Large intestine (tissue), 3 donors: ENCODE measurements at regions not wholly inside any gene's neighbourhood (a gene's known extent, or its start where the extent isn't known, plus 50 kb on each side); places are given as distances from the start of the nearest gene placed in this dataset.

Experiments used
- DNase-seq, 2 donors: peaks; one replicate each; pipeline versions ENCODE4 v3.0.0 to v3.0.0-alpha.2; 2013
- H3K27ac ChIP-seq: one replicate; pipeline ENCODE4 v1.5.1; 2013; ENCODE audit warnings: low read length
- H3K27me3 ChIP-seq: 2 replicates; pipeline ENCODE4 v1.6.1; 2013; ENCODE audit warnings: low read length; ENCODE audit not compliant: control insufficient read depth, insufficient read depth
- H3K36me3 ChIP-seq: 2 replicates; pipeline ENCODE4 v1.6.1; 2013; ENCODE audit warnings: low read length; ENCODE audit not compliant: control insufficient read depth, insufficient read depth
- H3K4me1 ChIP-seq: one replicate; pipeline ENCODE4 v1.6.1; 2013; ENCODE audit warnings: low read length; ENCODE audit not compliant: control insufficient read depth, insufficient read depth
- H3K4me3 ChIP-seq: one replicate; pipeline ENCODE4 v1.5.1; 2013; ENCODE audit warnings: low read length
- H3K9me3 ChIP-seq: one replicate; pipeline ENCODE4 v1.6.1; 2013; ENCODE audit warnings: mild to moderate bottlenecking, low read depth, low read length, moderate library complexity; ENCODE audit not compliant: control insufficient read depth
- WGBS: methylation state at CpG from one replicate; pipeline ENCODE4 v1.1.5; 2013; ENCODE audit warnings: low lambda C conversion rate; ENCODE audit not compliant: insufficient coverage; 5-methylcytosine and 5-hydroxymethylcytosine counted together

DNA sequence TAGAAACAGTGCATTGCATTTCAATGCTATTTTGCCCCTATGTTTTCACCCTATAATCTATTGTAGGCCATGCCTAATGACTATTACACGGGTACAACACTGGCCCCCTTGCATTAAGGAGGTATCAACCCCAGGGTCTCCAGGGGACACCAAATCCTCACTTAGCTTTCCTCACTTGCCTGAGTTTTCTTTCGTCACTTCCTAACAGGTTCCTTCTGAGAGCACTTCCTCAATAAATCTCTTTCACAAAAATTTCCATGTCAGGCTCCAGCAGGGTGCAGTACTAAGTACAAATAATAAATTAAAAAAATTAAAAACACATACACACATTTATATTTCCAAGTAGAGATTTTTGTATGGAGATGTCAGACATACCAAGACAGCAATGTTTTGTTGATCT, 165.0 kb downstream of the RBM46 start:
- H3K4me3 ChIP-seq: no peak overlapping the region
- no peaks in the 10 kb centered on the region for H3K27me3 ChIP-seq
- no peaks in the 10 kb centered on the region for H3K36me3 ChIP-seq
- no peak overlapping the region for H3K27ac ChIP-seq
- 79% methylated on average over 2 of the region's 2 CpGs for WGBS
- DNase-seq: no peak
- no peaks in the 10 kb centered on the region for H3K9me3 ChIP-seq
- H3K4me1 ChIP-seq: no peaks in the 10 kb centered on the region

DNA sequence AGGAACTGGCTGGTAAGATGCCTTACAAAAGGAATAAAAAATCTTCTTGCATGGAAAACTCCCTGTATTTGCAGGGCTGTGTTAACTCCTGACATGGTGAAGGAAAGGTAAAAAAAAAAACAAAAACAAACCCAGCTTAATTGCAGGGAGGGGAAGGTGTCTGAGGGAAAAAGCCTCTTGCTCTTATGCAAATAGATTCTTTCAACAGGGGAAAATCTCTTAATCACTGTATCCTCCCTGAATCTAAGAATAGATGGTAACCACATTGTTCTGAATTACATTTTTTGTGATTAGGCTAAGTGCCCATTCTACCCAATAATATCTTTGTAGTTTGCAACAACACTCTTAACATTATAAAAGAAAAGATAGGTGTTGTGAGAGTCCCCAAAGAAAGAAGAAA, 172.6 kb downstream of the RBM46 start:
- DNase-seq: no peak
- Histone ChIP-seq H3K27ac (no peak overlapping the region), H3K9me3 (no peaks in the 10 kb centered on the region), H3K4me1 (no peaks in the 10 kb centered on the region), H3K27me3 (no peaks in the 10 kb centered on the region), H3K4me3 (no peak overlapping the region), H3K36me3 (no peaks in the 10 kb centered on the region)

DNA sequence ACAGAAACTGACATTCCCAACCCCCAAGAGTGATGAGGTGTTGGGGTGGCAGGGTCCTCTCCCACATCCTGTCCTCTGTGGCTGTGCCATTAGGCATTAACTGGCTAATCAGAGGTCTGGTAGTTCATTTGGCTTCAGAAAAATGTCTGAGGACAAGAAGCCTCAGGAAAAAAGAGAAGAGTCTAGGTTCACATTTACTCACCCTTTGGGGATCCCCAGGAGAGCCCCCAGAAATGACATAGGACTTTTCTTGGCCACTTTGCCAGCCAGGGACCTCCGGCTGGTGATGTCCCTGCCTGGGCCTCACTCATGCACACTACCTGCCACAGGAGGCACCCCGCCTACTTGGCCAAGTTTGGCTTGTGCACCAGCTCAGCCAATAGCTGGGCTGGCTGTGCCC, 173.0 kb downstream of the RBM46 start:
- DNase-seq: no peak
- no peak overlapping the region for H3K27ac ChIP-seq
- H3K27me3 ChIP-seq: no peaks in the 10 kb centered on the region
- no peaks in the 10 kb centered on the region for H3K9me3 ChIP-seq
- no peaks in the 10 kb centered on the region for H3K4me1 ChIP-seq
- no peak overlapping the region for H3K4me3 ChIP-seq
- WGBS: no CpG with 5 or more reads among the region's 2 CpGs
- H3K36me3 ChIP-seq: no peaks in the 10 kb centered on the region

DNA sequence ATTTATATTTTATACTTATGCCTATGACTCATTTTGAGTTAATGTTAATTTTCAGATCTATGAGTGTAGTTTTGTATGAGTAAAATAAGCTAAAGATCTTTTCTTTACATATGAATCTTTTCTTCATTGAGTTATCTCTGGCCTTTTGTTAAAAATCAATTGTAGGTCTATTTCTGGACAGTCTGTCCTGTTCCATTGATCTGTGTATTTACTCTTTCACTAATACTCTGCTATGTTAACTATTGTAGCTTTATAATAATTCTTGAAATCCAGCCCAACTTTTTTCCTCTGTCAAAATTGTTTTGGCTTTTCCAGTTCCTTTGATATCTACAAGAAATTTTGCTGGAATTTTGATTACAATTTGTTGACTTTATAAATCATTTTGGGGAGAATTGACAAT, 177.0 kb downstream of the RBM46 start:
- Histone ChIP-seq H3K27me3 (no peaks in the 10 kb centered on the region), H3K4me3 (no peak overlapping the region), H3K4me1 (no peaks in the 10 kb centered on the region), H3K9me3 (no peaks in the 10 kb centered on the region), H3K36me3 (no peaks in the 10 kb centered on the region), H3K27ac (no peak overlapping the region)
- no peak for DNase-seq

DNA sequence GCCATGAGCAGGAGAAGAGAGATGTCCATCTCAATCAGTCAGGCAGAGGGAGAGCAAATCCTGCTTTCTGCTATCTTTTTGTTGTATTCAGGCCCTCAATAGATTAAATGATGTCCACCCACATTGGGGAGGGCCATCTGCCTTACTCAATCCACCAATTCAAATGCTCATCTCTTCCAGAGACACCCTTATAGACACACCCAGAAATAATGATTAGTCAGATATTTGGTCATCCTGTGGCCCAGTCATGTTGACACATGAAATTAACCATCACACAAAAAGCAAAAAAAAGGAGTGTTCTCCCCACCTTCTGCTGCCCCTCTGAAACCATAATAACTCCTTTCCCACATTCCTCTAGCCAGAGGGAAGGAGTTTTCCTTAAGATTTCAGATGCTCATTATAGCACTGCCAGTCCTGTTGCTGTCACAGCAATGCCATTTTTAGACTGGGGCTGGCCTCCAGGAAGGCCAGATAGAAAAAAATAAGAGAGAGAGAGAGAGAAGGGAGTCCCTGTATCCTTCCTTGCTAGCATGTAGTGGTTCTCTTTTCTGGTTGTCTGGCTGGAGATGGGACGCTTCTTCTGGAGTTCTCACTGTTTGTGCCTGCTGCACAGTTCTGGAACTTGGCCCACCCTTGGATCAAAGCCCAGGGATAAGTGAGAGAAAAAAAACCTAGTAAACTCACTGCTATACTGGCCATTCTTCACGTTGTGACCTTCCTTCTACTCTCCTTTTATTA, 177.7 kb downstream of the RBM46 start:
- no peaks in the 10 kb centered on the region for H3K36me3 ChIP-seq
- peak in 1 of 2 donors; percentile 17 for DNase-seq
- H3K27ac ChIP-seq: no peak overlapping the region
- H3K4me3 ChIP-seq: no peak overlapping the region
- no peaks in the 10 kb centered on the region for H3K27me3 ChIP-seq
- no peaks in the 10 kb centered on the region for H3K4me1 ChIP-seq
- 33% methylated on average over 1 of the region's 2 CpGs for WGBS
- no peaks in the 10 kb centered on the region for H3K9me3 ChIP-seq

DNA sequence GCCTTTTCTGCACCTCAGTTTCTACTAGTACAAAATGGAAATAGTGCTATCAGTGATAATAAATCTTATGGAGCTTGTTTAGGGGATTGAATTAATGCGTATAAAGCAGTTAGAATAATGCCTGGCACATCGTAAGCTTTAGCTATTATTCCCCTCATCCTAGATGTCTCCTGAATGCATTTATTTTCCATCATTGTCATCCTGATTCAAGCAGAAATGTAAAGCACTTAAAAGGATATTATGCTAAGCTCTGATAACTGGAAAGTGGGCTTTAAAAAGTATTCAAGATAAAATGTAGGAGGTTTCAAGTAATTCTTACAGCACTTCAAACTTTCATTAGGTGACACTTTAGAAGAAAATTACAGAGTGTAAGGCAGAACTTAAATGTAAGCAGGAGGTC, 178.7 kb downstream of the RBM46 start:
- DNase-seq: no peak
- Histone ChIP-seq H3K4me3 (no peak overlapping the region), H3K9me3 (no peaks in the 10 kb centered on the region), H3K36me3 (no peaks in the 10 kb centered on the region), H3K4me1 (no peaks in the 10 kb centered on the region), H3K27me3 (no peaks in the 10 kb centered on the region), H3K27ac (no peak overlapping the region)
- WGBS: no CpG with 5 or more reads among the region's 2 CpGs

DNA sequence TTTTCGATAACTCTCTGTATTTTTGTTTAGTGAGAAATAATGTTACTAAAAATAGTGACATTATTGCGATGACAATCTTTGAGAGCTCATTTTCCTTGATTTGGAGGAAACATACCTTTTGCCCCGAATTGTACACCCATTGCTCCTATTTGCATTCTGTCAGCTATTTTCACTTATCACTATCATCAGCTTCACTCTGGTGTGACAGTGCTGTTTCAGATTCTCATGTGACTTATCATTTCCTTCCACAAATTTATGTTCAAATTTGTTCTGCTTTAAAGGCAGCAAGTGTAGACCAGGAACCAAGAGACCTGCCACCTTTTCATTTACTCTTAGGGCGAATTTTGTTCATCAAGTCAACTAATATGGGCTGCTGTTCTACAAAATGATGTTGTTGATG, 179.4 kb downstream of the RBM46 start:
- H3K4me3 ChIP-seq: no peak overlapping the region
- no peak for DNase-seq
- H3K27me3 ChIP-seq: no peaks in the 10 kb centered on the region
- no peaks in the 10 kb centered on the region for H3K9me3 ChIP-seq
- no peaks in the 10 kb centered on the region for H3K36me3 ChIP-seq
- H3K4me1 ChIP-seq: no peaks in the 10 kb centered on the region
- no peak overlapping the region for H3K27ac ChIP-seq
- WGBS: 100% methylated on average over 2 of the region's 4 CpGs

DNA sequence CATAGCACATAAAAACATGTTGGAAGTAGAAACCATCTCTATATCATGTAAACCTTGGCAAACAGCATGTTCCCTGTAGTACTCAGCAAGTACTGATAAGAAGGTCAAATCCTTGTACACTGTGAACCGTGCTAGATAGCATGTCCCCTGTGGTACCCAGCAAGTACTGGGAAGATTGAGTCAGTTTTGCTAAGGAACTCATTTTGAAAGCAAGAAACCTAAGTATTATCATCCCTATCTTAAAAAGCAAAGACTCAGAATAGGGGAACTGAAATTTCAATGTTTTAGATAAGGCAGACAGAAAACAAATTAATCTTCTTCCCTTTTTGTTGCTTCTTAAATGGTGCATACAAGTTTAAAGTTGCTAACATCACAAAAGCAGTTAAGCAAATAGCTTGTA, 180.2 kb downstream of the RBM46 start:
- no peak overlapping the region for H3K27ac ChIP-seq
- H3K9me3 ChIP-seq: no peaks in the 10 kb centered on the region
- no peaks in the 10 kb centered on the region for H3K4me1 ChIP-seq
- H3K27me3 ChIP-seq: no peaks in the 10 kb centered on the region
- no CpG with 5 or more reads among the region's 1 CpG for WGBS
- DNase-seq: no peak
- H3K36me3 ChIP-seq: no peaks in the 10 kb centered on the region
- H3K4me3 ChIP-seq: no peak overlapping the region

DNA sequence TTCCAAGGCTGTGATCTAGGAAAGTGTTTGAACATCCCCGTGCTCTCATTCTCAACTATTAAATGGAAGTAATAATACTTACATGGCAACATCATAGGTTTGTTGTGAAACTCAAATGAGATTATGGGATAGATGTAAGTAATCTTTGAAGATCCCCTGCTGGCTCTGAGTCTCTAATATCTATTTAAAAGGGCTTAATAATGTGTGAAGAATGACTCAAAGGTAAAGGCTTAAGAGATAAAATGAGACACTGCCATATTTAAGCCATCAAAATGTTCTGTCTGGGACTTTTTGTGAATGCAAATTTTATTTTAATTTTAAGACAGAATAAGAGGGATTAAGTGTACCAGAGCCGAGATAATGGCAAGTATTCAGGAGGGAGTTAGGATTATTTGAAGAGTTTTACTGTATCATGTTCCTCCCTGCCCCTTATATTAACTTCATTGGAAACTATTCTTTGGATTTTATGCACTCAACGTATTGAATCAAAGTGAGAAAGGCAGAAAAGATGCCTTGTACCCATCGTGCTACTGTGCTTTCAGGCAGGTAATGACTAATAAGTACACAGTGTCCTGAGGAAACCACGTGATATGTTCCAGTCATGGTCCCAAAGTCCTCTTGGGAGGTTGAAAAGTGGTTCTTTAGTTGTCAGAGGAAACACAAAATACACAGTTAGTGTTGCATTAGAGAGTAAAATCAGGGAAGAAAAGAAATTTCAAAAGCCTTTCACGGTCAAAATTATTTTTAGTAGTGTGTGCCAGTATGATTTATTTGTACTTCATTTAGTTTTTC, 192.4 kb downstream of the RBM46 start:
- no peaks in the 10 kb centered on the region for H3K4me1 ChIP-seq
- no peaks in the 10 kb centered on the region for H3K9me3 ChIP-seq
- no peaks in the 10 kb centered on the region for H3K27me3 ChIP-seq
- no peak overlapping the region for H3K4me3 ChIP-seq
- 19% methylated on average over 2 of the region's 6 CpGs for WGBS
- H3K27ac ChIP-seq: no peak overlapping the region
- peak in 1 of 2 donors; percentile 52 for DNase-seq
- no peaks in the 10 kb centered on the region for H3K36me3 ChIP-seq

DNA sequence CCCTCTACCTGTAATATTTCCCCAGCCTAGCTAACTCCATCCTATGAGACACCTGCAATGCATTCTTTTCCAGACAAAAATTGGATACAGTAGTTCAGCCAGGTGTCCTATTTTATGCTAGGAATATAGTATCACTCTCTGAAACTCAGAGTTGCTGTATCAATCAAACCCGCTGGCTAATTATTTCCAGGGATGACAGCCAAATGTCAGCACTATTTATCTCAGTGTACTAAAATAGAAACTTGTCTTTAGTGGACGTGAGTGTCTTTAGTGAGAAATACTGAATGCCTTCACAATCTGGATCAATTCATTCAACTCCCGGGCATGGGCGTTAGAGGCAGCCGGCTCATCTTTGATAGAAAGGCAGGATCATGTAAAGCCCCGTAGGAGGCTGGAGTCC, 196.2 kb downstream of the RBM46 start:
- WGBS: no CpG with 5 or more reads among the region's 6 CpGs
- H3K9me3 ChIP-seq: no peaks in the 10 kb centered on the region
- no peak for DNase-seq
- no peak overlapping the region for H3K4me3 ChIP-seq
- no peaks in the 10 kb centered on the region for H3K36me3 ChIP-seq
- no peaks in the 10 kb centered on the region for H3K4me1 ChIP-seq
- no peaks in the 10 kb centered on the region for H3K27me3 ChIP-seq
- H3K27ac ChIP-seq: no peak overlapping the region
